ENCODE measurements at regions not wholly inside any gene's neighbourhood (a gene's known extent, or its start where the extent isn't known, plus 50 kb on each side); places are given as distances from the start of the nearest gene placed in this dataset.

GRCh38 chr2:56449449-56449860, 265.7 kb downstream of the CCDC85A start:
- Histone ChIP-seq H3K23ac (ENCODE audit: insufficient read length, low read depth, low read length) (no peak overlapping the region), H3K4me1 (ENCODE audit: insufficient read depth, low read length) (peaks cover 6% of the 10 kb centered on the region), H3K14ac (ENCODE audit: insufficient read depth, low read length) (no peak overlapping the region), H4K5ac (ENCODE audit: insufficient read length, low read depth, low read length) (no peak overlapping the region), H2AK5ac (ENCODE audit: insufficient read length, low read length) (no peak overlapping the region), H3K9me3 (ENCODE audit: control insufficient read depth, low read depth, low read length) (no peaks in the 10 kb centered on the region), H3K27ac (ENCODE audit: insufficient read length, low read depth, low read length) (no peak overlapping the region), H4K20me1 (ENCODE audit: control insufficient read depth, insufficient read depth, insufficient read length) (no peaks in the 10 kb centered on the region), H3K9ac (ENCODE audit: extremely low read depth, insufficient read length, low read length) (no peak overlapping the region), H2BK15ac (ENCODE audit: low read depth, low read length) (no peak overlapping the region), H3K4me2 (ENCODE audit: insufficient read depth, insufficient read length, low read length) (peak overlapping the region; percentile 30), H3K18ac (ENCODE audit: insufficient read length, low read depth, low read length) (no peak overlapping the region), H3K4ac (ENCODE audit: low read depth, low read length) (no peak overlapping the region), H4K91ac (ENCODE audit: insufficient read length, low read depth, low read length) (no peak overlapping the region), H2BK20ac (ENCODE audit: low read depth, low read length, poor library complexity, severe bottlenecking) (no peak overlapping the region), H2BK5ac (ENCODE audit: insufficient read length, low read length) (peak overlapping the region; percentile 29), H4K8ac (replicated peaks; ENCODE audit: insufficient read length, low read depth, low read length) (no peak overlapping the region), H3T11ph (ENCODE audit: low read length) (no peak overlapping the region), H3K56ac (ENCODE audit: insufficient read length, low read depth, low read length) (no peak overlapping the region), H3K27me3 (ENCODE audit: insufficient read depth, low read length) (no peaks in the 10 kb centered on the region), H2BK12ac (ENCODE audit: insufficient read length, low read depth, low read length) (no peak overlapping the region), H2BK120ac (ENCODE audit: low read depth, low read length, poor library complexity, severe bottlenecking) (no peak overlapping the region), H2AFZ (ENCODE audit: low read length) (no peak overlapping the region), H3K79me1 (ENCODE audit: insufficient read depth, low read depth, low read length, poor library complexity, severe bottlenecking) (no peaks in the 10 kb centered on the region), H3K79me2 (ENCODE audit: insufficient read depth, low read length) (no peaks in the 10 kb centered on the region), H3K23me2 (ENCODE audit: insufficient read length, low read depth, low read length, poor library complexity, severe bottlenecking) (no peaks in the 10 kb centered on the region)
- peaks cover 28 to 30% of the 10 kb centered on the region in 2 experiments for H3K4me1 Mint-ChIP-seq
- H3K4me3 Mint-ChIP-seq, result peak overlapping the region in 1 of 2 experiments; percentile 38; a peak in 1 of 5 replicates
- H3K27me3 Mint-ChIP-seq (ENCODE audit: low read depth), result no peaks in the 10 kb centered on the region
- peak overlapping the region in 1 of 3 experiments; percentile 98; a peak in 2 of 7 replicates for H3K27ac Mint-ChIP-seq
- peaks cover 0 to 18% (median 10%) of the 10 kb centered on the region in 3 experiments; a peak in 5 of 7 replicates for H3K36me3 Mint-ChIP-seq (ENCODE audit: insufficient read depth in 1 of 3, low read depth in 3 of 3)
- WGBS (ENCODE audit: extremely low coverage, insufficient read length, low lambda C conversion rate), result 100% methylated on average over 1 of the region's 2 CpGs
- peaks cover 13 to 18% of the 10 kb centered on the region in 2 experiments; a peak in 4 of 5 replicates for H3K9me3 Mint-ChIP-seq
- DNase-seq, result no peak
- no peak for TF ChIP-seq CTCF (conservative IDR thresholded peaks at IDR 0.05)

All from H9 (cell line).